ENCODE measurements at regions not wholly inside any gene's neighbourhood (a gene's known extent, or its start where the extent isn't known, plus 50 kb on each side); places are given as distances from the start of the nearest gene placed in this dataset.

GRCh38 chrX:39304746-39305145 lies 503.5 kb downstream of the MID1IP1 start:
- DNase-seq = no peak

DNA sequence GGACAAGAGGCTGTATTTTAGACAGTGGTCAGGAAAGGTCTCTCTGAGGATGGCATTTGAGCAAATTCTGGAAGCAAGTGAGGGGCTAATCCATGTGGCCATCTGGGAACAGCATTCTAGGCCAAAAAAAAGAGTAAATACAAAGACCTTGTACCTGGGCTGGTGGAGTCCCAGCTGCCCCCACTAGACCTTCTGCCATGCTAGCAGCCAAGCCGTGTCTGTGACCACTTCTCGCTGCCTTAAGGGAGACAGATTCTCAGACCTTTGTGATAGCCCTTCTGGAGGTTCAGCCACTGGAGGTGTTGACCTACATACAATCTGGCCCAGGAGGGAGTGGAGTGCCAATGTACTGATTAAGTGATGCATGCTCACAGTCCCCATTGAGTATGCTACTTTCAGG lies 506.2 kb downstream of the MID1IP1 start:
- no peak for DNase-seq

GRCh38 chrX:39308126-39308525 lies 506.9 kb downstream of the MID1IP1 start:
- DNase-seq = no peak

- no peak for DNase-seq
These were observed 507.9 kb downstream of the MID1IP1 start for GRCh38 chrX:39309018-39309635.

DNA sequence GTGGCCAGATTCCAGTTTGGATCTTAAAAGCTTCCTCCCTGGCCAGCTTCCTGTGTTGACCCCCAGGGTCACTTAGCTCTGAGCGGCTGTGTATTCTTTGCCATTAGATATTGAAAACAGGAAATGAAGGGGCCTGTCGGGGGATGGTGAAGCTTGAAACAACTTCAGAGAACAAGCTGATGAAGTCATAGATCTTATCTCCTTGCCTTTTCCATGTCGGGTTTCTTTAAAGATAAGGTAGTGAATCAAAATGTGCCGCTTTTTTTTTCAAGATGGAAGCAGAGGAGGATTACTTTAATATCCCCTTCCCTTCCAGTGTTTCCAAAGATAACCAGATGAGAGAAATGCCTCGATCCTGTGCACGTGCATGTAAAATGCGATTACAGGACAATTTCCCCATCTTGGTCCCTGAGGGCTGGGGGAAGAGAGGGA lies 508.5 kb downstream of the MID1IP1 start:
- DNase-seq = peak; percentile 26

- peak; percentile 37 for DNase-seq
These were observed 509.6 kb downstream of the MID1IP1 start for GRCh38 chrX:39310891-39311290.

GRCh38 chrX:39311646-39312045 lies 510.4 kb downstream of the MID1IP1 start:
- DNase-seq = no peak

GRCh38 chrX:39313146-39313545 lies 511.9 kb downstream of the MID1IP1 start:
- no peak for DNase-seq

GRCh38 chrX:39318506-39319343 lies 517.5 kb downstream of the MID1IP1 start:
- DNase-seq = peak; percentile 73

DNA sequence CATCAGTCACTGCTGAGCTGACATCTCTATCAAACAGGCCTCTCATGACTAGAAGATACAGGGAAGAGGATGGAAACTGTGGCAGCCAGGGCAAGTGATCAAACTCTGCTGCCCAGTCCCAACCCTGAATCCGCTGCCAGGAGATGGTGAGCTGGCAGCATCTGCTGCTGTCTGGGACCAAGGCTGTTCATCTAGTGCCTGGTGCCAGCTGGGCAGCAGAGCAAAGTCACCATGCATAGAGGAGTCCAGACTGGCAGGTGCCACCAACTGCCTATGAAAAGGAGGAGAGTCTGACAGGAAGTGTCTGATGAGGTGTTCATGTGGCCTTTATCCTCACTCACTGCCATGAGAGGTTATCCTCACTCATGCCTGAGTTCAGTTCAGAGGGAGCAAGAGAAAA lies 518.9 kb downstream of the MID1IP1 start:
- no peak for DNase-seq

DNA sequence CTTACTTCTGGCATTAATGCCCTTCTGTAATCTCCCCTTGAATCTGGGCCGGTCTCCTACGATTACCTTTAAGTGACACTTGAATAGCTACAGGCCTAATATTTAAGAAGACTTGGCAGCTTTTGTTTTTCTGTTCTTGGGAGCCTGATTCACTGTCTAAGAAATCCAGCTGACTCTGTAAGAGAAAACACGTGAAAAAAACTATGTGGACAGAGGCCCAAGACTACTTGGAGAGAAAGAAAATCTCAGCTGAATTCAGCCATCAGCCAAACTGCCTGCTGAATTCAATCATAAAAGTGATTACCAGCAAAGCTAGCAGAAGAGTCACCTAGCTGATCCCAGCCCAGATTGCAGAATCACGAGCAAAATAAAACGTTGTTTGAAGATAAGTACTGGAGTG lies 521.2 kb downstream of the MID1IP1 start:
- no peak for DNase-seq

DNA sequence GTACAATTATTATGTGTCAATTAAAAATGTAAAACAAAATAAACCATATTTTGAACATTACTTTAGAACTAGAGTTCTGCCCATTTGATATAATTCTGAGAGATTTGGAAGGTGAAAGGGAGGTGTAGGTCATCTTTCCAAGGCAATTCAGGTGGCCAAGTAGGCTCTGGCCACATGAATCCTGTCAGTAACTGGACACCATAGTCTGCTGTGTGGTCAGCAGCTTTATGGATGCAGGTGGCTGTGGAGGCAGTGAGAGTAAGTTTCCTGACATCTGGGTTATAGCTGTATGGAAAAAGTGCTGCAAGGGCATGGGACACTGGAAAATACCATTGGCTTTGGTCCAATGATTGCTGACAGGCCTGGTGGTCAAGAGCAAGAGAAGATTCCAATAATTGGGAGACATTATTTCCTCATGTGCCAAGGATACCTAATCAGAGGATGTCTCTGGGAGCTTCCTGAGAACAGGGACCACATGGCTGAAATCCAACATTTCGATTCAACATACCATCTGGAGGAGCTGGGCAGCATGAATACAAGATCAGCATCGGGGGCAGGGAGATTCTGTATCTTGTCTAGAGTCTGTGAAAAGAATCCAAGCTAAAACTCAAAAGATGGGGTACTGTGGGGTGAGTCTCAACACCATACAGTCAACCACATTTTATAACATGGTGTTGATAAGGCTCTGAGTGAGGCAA lies 523.1 kb downstream of the MID1IP1 start:
- DNase-seq = no peak

DNA sequence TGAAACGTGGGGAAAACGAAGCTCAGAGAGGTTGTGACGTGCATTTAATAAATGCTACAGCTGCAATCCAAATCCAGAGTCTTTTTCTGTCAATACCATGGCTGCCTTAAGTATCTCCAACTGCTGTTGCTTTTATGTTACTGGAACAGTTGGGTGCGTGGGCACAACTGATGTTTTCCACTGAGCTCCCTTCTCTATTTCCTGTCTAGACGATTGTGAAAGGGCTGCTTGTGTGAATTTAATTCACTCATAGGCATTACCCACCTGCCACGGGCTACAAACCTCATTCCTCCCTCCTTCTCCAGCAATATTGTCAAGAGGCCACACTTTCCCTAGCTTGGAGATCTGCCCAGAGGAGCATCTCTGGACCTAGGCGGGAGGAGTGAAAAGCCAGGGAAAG lies 526.0 kb downstream of the MID1IP1 start:
- DNase-seq = no peak

DNA sequence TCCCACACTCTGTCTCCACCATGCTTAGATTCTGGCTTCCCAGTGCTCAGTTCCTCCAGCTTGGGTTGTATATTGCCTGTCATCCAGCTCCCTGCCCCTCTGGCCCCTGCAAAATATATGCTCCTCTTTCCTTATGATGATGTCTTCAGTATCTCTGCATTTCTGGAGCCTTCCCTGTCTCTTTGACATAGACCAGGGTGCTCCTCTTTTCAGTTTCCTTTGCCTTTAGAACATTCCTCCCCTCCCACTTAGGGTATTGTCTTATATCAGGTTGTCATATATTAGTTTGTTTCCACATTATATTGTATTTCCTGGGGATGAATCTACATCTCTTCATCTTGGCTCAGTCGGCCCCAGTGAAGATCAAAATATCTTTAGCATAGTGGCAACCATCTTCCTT lies 526.4 kb downstream of the MID1IP1 start:
- no peak for DNase-seq

- DNase-seq = no peak
These were observed 527.4 kb downstream of the MID1IP1 start for GRCh38 chrX:39328661-39329060.

DNA sequence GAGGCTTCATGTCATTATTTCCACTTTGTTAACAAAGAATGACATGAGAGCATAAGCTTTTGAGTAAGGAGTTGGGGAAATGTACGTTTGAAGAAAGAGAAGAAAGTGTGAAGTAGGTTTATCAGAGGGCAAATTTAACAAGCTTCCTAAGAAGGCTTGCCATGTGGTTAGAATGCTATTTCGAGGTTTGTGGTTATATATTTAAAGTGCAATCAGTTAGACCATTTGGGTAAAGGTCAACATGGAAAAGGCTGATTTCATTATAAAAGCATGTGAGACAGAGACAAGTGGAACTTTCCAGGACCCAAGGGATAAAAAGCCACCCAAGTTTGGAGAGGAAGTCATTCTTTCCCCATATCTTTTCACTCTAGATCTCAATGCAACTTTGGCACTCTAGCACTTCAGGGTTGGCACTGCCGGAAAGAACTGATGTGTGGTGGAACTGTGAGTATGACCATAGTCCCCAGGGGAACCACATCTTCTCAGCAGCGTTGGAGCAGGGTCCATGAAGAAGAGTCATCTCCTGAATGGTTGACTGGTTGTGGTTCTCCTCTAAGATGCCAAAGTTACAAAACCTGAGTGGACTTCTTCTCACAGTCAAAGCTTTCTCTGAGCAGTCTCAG lies 529.9 kb downstream of the MID1IP1 start:
- no peak for DNase-seq

DNA sequence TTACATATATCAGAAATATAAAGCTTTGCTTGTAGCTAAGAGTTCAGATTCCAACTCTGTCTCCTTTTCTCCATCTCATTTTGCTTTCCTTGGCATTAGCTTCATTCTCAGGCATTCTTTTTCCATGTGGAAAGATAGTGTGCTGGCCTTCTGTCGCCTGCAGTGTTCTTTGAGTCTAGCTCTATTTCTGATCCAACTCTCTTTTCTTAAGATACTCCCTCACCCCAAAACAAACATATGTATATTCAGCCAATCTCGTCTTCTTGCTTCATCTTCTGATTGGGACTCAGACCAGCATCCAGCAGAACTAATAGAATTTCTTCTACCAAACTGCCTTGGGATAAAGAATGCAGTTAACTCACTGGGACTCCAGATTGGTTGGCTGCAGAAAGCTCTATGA lies 532.2 kb downstream of the MID1IP1 start:
- DNase-seq = no peak

DNA sequence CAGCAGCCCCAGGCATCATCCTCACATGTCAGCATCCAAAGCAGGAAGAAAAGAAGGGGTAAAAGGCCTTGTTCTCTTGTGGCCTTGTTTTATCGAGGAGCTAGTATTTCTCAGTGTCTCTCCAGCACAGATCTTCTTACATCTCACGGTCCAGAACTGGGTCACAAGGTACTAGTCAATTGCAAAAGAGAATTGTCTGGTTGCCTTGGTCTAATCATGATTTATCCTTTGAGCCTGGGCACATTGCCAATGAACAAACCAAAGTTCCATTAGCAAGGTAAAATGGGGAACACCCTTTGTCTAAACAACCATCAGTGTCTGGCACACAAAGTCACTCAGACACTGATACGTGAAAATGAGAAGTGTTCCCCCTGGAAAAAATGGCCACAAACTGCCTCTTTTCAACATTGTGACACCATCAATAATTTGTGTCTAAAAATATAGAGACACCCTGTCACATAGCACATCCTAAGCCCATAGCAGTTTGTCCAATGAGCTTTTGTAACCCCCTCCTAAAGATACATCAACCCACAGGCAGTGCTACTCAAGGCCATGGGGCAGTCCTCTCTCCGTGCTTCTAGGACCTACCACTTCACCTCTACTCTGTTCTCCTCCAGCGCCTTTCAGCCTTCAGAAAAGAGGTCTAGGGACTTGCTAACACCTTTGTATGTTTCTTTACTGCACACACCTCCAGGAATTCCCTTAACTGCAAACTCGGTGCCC lies 534.4 kb downstream of the MID1IP1 start:
- no peak for DNase-seq

GRCh38 chrX:39336671-39337311 lies 535.5 kb downstream of the MID1IP1 start:
- peak; percentile 68 for DNase-seq

GRCh38 chrX:39337451-39337850 lies 536.2 kb downstream of the MID1IP1 start:
- no peak for DNase-seq

GRCh38 chrX:39338583-39338982 lies 537.3 kb downstream of the MID1IP1 start:
- DNase-seq = no peak

- no peak for DNase-seq
These were observed 555.0 kb downstream of the MID1IP1 start for GRCh38 chrX:39356119-39356807.
